ENCODE measurements at regions not wholly inside any gene's neighbourhood (a gene's known extent, or its start where the extent isn't known, plus 50 kb on each side); places are given as distances from the start of the nearest gene placed in this dataset.

DNA sequence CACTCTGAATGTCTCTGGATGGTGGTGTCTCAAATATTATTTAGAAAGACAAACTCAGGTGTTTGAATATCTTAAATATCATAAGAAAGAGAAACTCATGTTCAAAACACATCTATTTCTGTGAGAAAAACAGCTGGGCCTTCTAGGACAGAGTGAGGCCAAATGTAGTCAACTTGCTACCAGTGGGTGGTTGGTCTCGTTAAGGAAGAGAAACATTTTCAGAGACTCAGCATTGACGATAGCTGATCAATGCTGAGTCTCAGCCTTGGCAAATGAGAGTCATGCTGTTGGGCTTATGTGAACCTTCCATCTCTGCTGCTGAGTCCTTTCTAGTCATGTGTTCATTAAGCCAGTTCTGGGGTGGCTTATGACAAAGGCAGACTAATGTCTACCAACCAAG, 418.0 kb downstream of the CETN3 start:
- no peak for DNase-seq (ENCODE audit: low read depth, low spot score)

DNA sequence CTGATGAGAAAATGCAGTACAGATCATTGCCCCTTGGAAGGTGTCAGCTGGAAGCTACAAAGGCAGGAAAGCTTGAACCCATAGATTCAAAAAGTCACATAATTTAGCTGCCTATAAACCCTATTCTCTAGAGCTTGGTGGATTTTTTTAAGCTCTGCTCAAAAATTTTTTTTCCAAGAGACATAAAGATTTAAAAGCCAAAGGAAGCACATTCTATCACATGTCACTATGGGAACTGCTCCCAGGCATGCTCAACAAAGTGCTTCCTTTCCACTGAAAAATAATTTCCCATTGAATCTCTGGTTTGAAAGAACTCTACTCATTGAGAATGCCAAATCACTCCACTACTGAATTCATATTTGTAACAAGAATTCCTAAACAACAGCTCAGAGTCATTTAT, 419.8 kb downstream of the CETN3 start:
- no peak for DNase-seq (ENCODE audit: low read depth, low spot score)

DNA sequence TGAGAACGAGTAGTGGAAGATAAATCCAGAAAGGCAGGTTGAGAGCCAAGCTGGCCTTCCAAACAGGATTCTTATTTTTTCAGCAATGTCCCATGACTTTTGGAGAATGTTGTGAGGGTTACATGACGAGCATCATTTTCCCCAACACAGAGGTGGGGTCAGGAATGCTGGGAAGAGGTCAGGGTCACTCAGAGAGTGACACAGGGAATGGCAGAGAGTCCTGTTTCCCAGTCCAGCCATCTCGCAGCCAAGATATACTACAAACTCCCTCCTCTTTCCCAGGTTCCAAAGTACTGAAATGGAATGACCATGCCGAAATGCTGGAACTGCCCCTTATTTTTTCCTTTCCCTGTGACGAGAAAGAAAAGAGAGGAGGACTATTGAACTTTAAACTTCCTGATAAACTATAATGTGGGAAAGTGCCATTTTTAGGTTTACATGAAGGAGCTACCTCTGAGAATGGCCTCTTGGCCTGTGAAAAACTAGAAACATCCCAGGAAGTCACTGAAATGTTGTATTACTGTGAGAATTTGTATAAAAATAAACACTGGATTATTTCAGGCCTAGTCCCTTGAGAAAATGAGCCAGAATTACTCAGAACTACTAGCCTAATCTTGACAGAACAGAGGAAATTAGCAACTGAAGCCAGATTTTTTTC, 420.4 kb downstream of the CETN3 start:
- DNase-seq (ENCODE audit: low read depth, low spot score): peak; percentile 46

DNA sequence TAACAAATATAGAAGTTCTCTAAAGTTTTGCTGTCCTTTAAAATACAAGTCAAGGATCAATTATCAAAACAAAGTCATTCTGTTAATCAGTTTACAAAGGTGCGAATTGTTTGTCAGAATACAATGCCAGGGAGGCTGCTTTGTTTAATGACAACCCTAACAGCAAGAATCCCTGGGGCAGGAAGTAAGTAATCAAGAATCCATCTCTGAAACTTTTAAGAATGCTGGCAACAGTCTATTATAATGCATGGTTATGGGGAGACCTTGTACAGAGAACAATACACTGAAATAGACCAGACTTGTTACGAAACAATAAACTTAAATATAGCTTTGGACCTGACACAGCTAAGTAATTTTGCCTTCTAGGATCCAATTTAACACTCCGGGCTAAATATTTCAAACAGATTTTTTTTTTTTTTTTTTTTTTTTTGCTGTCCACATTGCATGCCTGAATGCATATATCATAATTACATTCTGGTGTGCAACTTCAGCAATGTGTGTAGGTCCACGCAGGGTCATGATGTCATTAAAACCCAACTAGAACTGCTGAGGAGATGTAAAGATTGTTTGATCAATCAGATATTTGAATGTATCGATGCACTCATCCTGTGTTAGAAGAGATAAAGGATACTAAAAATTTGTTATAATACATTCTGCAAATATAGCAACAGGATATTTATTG, 421.3 kb downstream of the CETN3 start:
- DNase-seq (ENCODE audit: low read depth, low spot score): no peak

DNA sequence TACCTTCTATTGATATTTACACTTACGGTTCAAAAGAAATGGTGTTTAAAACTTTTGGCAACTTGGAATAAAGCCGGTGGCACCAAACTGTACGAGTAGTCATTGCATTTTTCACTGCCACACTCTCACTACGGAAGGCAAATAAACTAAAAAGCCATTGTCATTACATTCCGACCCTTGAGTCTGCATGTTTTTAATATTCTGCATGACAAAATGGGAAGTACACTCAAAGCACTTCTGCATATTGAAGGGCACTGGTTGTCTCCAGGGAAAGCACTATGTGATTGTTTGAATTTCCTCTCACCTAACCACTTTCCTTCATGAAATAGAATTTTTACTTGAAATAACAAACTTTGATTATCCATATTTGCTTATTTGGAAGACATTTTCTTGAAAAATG, 426.3 kb downstream of the CETN3 start:
- DNase-seq (ENCODE audit: low read depth, low spot score): no peak

DNA sequence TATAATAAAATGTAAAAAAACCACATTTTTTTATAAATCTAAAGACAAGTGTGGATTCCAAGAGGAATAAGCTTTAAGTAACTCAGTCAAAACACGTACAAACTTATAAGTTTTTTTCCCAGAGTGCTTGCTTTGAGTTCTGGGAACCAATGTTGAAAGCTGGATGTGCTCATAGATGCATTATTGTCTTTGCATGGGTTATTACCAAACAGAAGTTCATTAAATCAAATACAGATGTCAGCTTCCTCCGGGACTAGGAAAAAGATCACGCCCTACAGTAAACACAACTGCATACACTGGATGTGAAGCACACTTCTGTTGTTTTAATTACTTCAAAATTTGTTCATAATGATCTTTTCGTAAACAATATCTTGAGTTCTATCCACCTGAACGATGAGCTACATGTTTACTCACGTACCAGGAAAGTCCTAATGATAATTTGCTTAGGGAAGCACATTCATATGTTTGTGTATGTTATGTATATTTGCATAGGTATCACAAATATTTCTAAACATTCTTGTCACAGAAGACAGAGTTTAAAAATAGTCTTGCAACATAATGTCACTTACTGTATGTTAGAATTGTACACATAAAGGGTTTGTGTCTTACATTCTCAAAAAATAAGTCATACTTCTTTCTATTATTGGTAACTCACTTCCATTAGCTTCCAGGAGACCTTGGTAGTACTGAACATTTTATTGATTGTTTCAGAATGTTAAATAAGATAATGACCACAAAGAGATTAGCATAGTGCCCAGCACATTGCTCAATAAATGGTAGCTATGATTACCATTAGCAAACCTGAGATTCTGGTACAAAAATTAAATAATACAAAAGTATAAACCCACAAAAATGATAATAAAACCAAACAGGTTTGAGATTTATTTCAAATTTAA, 427.4 kb downstream of the CETN3 start:
- no peak for DNase-seq (ENCODE audit: low read depth, low spot score)

DNA sequence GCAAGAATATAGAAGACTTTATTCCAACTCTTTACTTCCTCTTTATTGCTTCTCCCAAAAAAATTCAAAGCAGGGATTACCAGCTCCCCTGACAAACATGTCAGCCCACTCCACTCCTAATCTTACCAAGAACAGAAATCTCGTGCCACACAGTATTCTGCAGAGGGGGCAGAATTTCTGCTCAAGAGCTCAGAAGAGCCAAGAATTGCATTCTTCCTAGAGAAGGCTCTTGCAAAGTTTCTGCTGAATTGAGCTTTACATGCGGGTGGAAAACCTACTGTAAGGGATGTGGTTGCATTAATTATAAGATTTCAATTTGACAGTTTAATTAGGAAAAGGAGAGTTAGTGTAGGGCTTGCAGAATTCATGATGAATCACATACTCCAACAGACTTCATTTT, 428.5 kb downstream of the CETN3 start:
- no peak for DNase-seq (ENCODE audit: low read depth, low spot score)

DNA sequence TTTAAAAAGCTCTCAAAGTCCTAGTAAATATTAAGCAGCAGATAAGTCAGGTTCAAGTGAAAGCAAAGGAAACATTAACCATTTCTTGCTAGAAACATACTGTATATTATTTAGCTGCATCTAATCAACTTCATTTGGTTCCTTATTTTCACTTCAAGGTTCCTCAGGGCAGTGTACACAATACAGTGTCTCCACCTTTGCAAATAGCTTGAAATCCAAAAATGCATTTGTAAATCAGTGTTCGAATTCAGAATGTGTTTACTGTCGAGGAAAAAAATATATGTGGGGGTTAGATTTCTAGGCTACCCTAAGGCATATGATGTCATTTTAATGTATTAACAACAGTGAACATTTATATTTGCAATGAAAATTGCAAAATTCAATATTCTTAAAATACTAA, 436.0 kb downstream of the CETN3 start:
- no peak for DNase-seq (ENCODE audit: low read depth, low spot score)

DNA sequence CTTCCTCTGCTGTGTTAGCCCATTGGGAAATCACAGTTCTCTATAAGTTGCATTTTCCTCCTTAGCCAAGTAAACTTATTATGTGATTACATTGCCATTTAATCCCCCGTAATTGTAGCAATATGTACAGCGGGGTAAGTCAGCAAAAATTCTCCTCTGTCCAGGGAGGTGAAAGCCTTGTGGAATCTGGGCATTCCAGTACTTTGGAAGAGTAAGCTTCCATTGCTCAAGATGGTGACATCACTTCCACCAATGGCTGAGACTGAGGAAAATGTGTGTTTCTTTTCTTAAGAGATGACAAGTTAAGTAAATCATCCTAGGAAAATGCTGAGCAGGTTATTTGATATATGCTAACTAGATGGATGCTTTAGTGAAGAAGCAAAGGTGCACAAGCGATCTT, 436.7 kb downstream of the CETN3 start:
- DNase-seq (ENCODE audit: low read depth, low spot score): no peak

DNA sequence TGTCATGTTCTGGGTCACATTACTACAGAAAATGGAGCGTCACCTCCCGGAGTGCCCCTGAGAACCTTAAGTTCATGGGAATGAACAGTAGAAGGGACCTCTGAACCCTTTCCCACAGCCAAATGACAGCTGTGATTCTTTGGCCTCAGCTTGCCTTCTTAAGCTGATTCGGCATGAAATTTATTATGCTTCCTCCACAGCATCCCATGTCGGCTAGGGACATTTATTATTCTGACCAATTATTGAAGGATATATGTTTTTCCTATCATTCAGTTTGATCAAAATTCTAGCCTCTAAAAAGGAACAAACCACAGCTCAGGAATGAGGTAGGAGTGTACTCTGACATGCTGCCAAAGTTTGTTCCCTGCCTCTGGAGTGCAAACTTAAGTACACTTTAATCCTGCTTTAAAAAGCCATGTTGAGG, 440.6 kb downstream of the CETN3 start:
- peak; percentile 28 for DNase-seq (ENCODE audit: low read depth, low spot score)

DNA sequence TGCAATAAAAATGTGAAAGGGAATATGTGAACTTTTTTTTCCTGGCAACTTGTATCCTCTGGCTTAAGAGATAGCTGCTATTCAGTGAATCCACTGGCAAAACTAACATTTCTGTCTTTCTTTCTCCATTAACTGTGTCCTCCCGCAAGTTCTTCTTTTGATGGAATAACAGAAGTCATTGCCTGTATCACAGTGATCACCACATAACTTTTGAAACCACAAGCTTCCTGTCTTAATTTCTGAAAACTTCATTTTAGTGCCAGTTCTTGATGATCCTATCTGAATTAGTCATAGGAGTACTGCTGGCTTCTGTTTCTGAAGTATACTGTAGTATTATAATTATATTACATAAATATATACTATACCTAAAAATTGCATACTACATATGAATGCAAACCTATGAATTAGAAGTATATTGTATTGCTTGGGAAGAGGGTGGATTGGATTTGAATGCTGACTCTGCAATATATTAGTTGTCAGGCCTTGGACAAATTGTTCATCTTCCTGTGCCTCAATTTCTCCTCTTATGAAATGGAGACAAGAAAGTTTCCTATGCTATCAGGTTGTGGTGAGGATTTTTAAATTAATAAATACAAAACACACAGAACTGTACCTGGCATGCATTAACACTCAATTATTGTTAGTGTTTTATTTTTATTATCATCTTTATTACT, 441.6 kb downstream of the CETN3 start:
- DNase-seq (ENCODE audit: low read depth, low spot score): no peak

DNA sequence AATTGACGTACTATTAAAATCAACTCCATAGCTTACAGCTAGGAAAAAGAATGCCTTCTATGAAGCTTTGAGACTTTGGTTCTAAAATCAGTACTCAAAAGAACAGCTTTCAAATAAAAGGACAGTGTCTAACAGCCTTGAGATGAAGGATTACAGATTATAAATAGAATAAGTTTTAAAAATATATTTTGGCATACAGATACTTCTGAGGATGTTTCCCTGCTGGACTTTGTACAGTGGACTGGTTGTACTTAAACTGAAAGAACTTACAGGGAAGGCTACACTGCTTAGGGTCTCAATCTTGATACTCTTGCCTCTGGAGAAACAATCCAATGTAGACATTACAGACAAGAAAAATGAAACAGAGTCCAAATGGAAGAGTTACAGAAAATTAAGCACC, 452.7 kb downstream of the CETN3 start:
- no peak for DNase-seq (ENCODE audit: low read depth, low spot score)

DNA sequence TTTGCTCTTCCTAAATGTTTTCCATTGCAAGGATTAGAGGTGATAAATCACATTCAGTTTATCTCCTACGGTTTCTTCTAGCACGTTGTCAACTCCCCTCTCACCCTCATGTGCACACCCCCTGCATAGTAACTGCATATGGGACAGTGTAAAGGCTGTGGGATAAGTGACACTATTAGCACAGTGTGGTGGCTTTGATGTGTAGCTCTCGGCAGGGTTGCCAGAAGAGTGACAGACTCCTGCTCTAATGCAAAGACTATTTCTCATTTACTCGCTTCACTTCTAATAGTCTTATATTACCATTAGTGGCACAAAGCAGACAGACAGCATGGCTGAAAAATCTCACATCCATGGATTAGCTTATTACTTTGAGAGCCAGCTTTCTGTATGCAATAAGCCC, 454.6 kb downstream of the CETN3 start:
- no peak for DNase-seq (ENCODE audit: low read depth, low spot score)

DNA sequence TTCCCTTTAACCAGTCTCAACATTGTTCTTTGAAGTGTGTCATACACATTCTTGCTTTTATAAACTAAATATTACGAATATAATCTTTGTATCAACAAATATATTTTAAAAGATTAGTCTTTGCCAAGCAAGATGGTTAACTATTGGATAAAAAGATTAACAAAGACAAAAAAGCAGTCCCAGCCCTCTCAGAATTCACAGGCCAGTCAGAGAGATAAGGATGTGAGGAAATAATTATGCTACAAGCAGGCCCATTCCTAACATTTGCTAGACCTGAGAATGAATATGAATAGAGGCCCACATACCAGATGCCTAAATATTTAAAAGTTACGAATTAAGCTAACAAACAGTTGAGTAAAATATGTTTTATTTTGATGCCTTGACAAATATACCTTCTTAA, 457.7 kb downstream of the CETN3 start:
- no peak for DNase-seq (ENCODE audit: low read depth, low spot score)

DNA sequence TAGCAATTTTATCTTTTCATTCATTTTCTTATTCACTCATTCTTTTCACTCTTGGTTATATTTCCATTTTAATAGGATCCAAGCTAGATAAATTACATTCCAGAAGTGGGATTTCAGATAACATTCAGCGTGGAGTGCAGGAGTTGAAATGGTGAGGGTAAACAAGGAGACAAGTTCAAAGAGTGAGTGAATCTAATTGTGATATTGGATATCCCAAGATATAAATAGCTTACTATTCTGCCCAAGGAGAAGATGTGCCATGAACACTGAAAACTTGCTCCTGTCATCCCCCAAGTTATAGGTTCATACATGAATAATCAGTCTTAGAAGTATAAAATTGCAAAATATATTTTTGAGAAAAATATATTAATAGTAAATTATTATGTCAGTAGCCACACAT, 459.3 kb downstream of the CETN3 start:
- no peak for DNase-seq (ENCODE audit: low read depth, low spot score)

DNA sequence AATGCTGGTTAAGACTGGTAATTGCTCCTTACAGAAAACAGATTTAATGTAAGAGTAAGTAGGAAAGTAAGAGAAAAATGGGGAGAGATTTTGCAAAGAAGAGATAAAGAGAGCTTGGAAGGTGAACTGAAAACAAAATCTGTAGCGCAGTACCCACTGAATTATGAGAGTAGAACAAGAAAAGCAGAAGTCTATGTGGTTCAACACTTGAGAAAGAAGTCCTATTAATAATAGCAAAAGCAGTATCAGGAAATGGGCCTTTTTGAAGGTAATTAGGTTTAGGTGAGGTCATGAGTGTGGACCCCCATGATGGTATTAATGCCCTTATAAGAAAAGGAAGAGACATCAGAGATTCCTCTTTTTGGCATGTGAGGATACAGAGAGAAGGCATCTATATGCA, 460.6 kb downstream of the CETN3 start:
- no peak for DNase-seq (ENCODE audit: low read depth, low spot score)

DNA sequence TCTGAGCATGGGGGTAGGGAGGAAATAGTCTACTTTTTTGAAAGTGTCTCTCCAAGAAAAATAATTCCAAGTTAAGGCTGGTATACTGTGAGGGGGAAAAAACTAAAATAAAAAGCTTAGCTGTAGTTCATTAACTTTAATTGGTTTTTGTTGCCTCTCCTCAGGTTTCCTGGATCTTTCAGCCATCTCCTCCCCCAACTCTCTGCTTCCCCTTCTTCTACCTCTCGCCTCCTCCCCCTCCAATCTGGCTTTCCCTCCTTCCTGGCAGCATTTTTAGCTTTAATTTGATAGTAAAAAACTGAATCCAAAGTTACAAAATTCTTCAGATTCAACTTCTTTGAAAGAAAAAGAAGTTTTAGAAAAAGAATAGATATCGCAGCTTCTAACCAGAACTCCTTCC, 462.6 kb downstream of the CETN3 start:
- DNase-seq (ENCODE audit: low read depth, low spot score): no peak

DNA sequence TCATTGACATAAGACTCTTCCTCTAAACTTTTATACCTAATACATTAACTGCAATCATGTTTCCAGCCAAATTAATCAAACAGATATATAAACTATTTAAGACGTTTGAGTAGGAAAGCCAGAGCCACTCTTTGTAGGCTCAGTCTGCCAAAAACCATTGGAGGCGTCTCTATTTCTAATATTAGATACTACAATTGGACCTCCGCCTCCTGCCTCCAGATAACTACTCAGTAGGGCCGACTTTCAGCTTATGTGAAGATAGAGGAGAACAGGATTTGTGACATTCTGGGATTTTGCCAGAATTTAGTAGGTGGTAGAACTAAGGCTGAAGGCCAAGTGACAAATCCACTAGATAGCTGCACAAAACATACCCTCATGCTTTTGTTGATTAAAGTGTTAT, 463.0 kb downstream of the CETN3 start:
- DNase-seq (ENCODE audit: low read depth, low spot score): no peak

DNA sequence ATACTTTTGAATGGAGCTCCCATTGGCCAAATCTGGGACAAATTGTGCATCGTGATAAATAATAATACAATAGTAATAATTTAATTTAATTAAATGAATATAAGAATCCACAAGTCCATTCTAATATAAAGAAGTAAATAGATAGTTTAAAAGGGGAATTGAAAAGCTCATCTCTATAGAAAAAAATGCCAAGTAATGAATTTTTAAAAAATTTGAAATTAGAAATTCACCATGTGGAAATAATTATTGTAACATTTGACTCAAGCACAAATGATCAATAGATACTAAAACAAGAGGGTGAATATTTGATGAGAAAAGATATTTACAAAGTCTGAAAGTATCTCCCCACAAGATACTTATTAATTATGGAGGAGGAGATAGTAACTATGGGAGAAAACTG, 467.4 kb downstream of the CETN3 start:
- DNase-seq (ENCODE audit: low read depth, low spot score): no peak

DNA sequence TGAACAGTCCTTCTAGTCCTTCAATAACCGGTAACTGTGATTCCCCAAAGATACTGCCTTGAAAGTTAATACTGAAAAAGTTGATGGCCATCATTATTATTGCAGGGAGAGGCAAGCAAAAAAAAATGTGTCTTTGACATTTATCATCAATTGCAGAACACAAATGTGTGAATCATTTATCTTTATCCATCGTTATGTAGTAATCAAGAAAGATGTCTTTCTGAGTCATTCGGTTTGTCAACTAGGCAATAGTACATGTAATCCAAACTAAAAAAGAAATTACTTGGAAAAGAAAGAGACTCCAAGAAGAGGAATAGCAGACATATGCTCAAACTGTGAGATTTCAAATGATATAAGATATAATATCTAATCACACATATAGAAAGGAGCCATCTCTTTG, 473.0 kb downstream of the CETN3 start:
- no peak for DNase-seq (ENCODE audit: low read depth, low spot score)

DNA sequence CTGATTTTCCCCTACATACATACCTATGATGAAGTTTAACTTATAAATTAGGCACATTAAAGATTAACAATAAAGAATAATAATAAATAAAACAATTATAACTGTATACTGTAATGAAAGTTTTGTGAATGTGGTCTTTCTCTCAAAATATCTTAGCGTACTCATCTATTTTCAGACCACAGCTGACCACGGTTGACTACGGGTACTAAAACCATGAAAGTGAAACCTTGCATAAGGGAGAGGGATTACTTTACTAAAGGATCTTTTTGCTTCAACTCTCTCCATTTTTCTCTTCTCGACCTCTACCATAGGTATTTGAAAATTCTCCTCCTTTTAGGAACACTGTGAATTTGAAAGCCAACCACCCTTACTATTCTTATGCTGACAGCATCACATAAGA, 475.5 kb downstream of the CETN3 start:
- no peak for DNase-seq (ENCODE audit: low read depth, low spot score)

DNA sequence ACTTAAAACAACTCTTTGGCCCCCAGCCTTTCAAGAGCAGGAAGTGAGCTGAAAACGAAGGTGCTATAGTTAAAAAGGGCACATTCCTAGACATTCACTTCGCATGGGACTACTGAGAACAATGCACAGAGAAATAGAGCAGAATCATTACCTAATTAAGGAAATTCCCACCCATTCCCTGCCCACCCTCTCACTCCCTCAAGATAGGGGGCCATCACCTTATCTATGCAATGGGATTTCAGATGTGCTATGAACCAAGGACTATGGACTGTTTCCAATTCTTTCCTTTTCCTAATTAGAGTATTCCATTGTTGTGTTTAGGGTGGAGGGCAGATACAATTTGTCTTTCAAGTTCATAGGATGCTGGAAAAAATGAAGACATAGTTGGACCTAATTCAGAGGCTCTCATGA, 476.8 kb downstream of the CETN3 start:
- no peak for DNase-seq (ENCODE audit: low read depth, low spot score)

All from smooth muscle cell of the brain vasculature (primary cell).